T47D (cell line): ENCODE measurements at regions not wholly inside any gene's neighbourhood (a gene's known extent, or its start where the extent isn't known, plus 50 kb on each side); places are given as distances from the start of the nearest gene placed in this dataset.

ENCODE experiments used
- DNase-seq, 2 experiments: peaks; one replicate each; pipeline versions ENCODE4 v3.0.0 to v3.0.0-alpha.2; 2011 to 2012; ENCODE audit warnings: low read depth in 1 of 2, low spot score in 1 of 2
- JUND ChIP-seq: IDR thresholded peaks from 2 replicates; pipeline ENCODE4 v1.6.1; 2012; ENCODE audit warnings: low read depth
- in situ Hi-C: cut with HindIII; loops from 2 replicates; pipeline ENCODE4 v1.10.0; 2016; ENCODE audit warnings: low sequenced_read_pairs, low pct_unique_long_range_greater_than_20kb

GRCh38 chr4:24094726-24095125, 204.9 kb upstream of the PPARGC1A start:
- in situ Hi-C loops = no loop called here
- no peak for TF ChIP-seq JUND

GRCh38 chr4:24093446-24093845, 203.6 kb upstream of the PPARGC1A start:
- TF ChIP-seq JUND = no peak
- in situ Hi-C loops = no loop called here

More at GRCh38 chr4:24094726-24095125, 204.9 kb upstream of the PPARGC1A start:
- DNase-seq = no peak

GRCh38 chr4:24091639-24092233, 201.9 kb upstream of the PPARGC1A start:
- in situ Hi-C loops = no loop called here
- DNase-seq = no peak
- TF ChIP-seq JUND = no peak

More at GRCh38 chr4:24093446-24093845, 203.6 kb upstream of the PPARGC1A start:
- DNase-seq = no peak

- TF ChIP-seq JUND = no peak
- in situ Hi-C loops = no loop called here
- DNase-seq = no peak
Observed at GRCh38 chr4:24089851-24090534, 200.1 kb upstream of the PPARGC1A start.

GRCh38 chr4:24080871-24081270, 191.0 kb upstream of the PPARGC1A start:
- no peak for DNase-seq
- TF ChIP-seq JUND = no peak
- in situ Hi-C loops = no loop called here

- no peak for DNase-seq
- in situ Hi-C loops = no loop called here
- no peak for TF ChIP-seq JUND
Observed at GRCh38 chr4:24078347-24078962, 188.6 kb upstream of the PPARGC1A start.

- no peak for TF ChIP-seq JUND
- DNase-seq = no peak
- in situ Hi-C loops = no loop called here
Observed at GRCh38 chr4:24076811-24077210, 187.0 kb upstream of the PPARGC1A start.

GRCh38 chr4:24073948-24074347, 184.1 kb upstream of the PPARGC1A start:
- in situ Hi-C loops = no loop called here
- no peak for TF ChIP-seq JUND
- no peak for DNase-seq

GRCh38 chr4:24071612-24072372, 181.9 kb upstream of the PPARGC1A start:
- TF ChIP-seq JUND = no peak
- no peak for DNase-seq
- in situ Hi-C loops = no loop called here

- in situ Hi-C loops = no loop called here
- DNase-seq = no peak
- no peak for TF ChIP-seq JUND
Observed at GRCh38 chr4:24070117-24070516, 180.3 kb upstream of the PPARGC1A start.

GRCh38 chr4:24067367-24068193, 177.7 kb upstream of the PPARGC1A start:
- in situ Hi-C loops = no loop called here
- DNase-seq = peak in 1 of 2 experiments; percentile 5
- TF ChIP-seq JUND = no peak

- no peak for TF ChIP-seq JUND
- DNase-seq = no peak
- in situ Hi-C loops = no loop called here
Observed at GRCh38 chr4:24065974-24066373, 176.1 kb upstream of the PPARGC1A start.

GRCh38 chr4:24063731-24064130, 173.9 kb upstream of the PPARGC1A start:
- in situ Hi-C loops = no loop called here
- TF ChIP-seq JUND = no peak
- no peak for DNase-seq
